HG02678 (cell line): ENCODE measurements at regions not wholly inside any gene's neighbourhood (a gene's known extent, or its start where the extent isn't known, plus 50 kb on each side); places are given as distances from the start of the nearest gene placed in this dataset.

ENCODE experiments used
- ATAC-seq: cut with Tn5 transposase; IDR thresholded peaks from one replicate; pipeline ENCODE4 v1.9.1; 2021; ENCODE audit warnings: mild to moderate bottlenecking, moderate library complexity; ENCODE audit not compliant: unreplicated experiment

DNA sequence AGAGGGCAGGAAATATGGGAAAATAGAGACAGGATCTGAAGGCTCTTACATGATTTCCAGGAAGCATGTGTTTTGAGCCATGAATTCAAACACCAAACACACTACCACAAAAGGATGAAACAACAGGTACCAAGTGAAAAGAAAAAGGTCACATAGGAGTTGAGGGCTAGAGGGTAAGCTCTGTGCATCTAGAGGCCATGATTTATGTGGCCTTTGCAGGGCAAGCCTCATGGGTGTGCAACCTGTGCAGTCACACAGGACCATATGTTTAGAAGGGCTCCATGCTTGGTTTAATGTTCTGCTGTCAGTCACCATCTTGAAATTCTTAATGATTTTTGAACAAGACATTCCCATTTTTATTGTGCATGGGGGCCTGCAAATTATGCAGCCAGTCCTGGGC lies 134.5 kb upstream of the CCDC68 start:
- no peak for ATAC-seq

DNA sequence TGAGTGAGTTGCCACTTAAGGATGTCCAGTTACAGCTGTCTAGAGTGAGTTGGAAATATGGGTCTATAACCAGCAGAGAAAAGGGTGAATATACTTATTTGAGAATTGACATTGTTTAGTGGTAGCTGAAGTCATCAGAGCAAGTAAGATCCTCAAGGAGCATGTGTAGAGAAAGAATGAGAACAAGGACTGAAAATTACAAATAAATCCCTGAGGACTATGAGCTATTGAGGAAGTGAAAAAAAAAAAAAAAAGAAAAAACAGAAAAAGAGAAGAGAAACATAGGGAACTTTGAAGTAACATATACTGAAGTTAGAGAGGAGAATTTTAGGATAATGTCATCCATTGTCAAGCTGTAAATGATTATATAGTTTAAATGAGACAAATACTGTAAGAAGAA lies 134.0 kb upstream of the CCDC68 start:
- no peak for ATAC-seq

DNA sequence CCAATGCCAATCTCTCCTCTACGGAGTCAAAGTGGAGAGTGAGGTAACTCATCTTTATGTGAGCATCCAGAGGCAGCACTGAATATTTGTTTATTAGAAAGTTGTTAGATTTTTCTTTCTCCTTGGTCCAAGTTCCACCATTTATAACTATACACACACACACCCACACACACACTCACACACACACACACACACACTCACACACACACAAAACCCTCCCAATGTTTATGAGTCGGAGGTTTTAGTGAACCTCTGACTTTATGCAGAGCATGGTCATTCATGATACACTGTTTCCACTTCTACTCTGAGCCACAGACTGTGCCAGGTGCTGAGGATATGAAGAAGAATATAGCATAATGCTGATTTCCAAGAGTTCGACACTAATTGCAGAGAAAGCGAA lies 132.9 kb upstream of the CCDC68 start:
- ATAC-seq: no peak

DNA sequence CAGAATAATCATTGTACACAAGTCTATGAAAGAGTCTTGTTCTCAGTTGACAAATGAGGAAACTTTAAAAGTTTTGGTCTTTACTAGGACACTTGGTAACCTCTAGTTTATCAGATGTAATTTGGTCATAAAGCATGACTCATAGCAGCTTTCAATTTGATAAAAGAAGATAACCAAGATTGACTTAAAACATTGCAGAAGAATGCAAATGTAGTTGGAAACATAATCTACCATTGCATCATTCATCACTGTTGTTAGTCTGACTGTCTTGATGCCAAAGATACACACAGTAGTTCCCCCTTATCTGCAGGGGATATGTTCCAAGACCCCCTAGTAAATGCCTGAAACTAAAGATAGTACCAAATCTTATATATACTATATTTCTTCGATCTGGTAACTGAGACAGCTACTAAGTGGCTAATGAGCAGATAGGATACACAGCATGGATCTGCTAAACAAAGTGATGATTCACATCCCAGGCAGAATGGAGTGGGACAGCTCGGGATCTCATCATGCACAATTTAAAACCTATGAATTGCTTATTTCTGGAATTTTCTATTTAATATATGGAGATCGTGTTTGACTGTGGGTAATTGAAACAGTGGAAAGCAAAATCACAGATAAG lies 131.4 kb upstream of the CCDC68 start:
- no peak for ATAC-seq

DNA sequence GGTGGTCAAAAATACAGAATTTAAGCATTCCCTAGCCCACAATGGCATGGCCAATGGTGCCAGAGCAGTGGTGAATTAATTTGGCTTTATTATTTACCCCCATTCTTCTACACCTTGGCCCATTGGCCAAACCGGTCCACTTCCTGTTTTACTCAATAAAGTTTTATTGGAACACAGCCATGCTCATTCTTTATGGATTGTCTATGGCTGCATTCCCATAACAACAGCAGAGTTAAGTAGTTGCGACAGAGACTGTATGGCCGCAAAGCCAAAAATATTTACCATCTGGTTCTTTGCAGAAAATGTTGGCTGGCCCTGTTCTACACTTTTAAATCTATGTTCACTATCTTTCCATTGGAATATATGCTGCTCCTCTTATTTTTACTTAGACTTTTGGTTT lies 130.3 kb upstream of the CCDC68 start:
- no peak for ATAC-seq

DNA sequence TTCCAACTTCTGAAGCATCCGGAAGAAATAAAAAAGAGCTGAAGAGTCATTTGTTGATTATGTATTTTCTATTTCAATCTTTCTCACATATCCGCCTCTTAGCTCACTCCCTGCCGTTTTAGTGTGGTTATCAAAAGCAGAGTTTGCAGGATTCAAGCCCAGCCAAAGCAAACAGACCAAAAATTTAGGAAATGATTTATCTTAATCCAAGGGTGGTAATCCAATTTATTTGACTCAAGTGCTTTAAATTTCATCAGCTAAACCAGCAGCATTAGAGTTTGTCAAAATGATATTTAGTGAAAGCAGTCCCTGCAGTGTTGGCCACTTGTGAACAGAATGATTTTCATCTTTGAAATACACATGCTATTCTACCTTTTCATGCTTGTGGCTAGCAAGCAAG lies 129.3 kb upstream of the CCDC68 start:
- no peak for ATAC-seq

DNA sequence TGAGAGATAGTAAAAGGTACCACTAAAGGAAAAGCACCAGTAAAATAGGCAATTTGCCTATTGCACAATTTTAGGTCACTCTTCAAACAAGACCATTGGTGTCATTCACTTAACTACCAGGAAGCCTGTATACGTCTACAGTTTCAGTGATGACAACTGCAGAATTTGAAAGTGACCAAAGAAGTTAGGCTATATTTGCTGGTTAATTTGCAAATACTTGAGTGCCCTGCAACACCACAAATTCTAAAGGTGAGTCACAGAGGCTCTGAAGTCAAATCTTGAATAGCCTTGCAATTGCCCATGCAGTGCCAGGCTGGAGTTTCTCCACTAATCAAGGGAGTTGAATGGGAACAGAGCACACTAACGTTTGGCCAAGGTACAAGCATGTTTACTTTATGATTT lies 128.7 kb upstream of the CCDC68 start:
- peak; percentile 63 for ATAC-seq

DNA sequence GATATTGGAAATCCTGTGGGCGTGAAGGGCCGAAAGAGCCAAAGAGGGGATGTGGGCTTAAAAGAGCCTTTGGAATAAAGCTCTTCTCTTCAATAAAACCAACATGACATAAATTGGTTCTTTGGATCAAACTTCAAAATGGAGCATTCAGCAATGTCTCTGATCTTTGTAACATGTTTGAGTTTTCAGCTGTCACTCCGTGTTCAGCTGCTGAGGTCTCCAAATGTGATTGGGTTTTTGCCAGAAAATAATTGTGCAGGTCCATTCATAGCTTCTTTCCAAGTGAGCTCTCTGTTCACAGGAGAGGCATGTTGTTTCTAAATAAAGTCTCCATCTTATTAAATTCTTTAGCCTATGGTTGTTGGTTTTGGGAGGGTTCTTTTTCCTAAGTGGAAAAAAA lies 127.6 kb upstream of the CCDC68 start:
- ATAC-seq: no peak

DNA sequence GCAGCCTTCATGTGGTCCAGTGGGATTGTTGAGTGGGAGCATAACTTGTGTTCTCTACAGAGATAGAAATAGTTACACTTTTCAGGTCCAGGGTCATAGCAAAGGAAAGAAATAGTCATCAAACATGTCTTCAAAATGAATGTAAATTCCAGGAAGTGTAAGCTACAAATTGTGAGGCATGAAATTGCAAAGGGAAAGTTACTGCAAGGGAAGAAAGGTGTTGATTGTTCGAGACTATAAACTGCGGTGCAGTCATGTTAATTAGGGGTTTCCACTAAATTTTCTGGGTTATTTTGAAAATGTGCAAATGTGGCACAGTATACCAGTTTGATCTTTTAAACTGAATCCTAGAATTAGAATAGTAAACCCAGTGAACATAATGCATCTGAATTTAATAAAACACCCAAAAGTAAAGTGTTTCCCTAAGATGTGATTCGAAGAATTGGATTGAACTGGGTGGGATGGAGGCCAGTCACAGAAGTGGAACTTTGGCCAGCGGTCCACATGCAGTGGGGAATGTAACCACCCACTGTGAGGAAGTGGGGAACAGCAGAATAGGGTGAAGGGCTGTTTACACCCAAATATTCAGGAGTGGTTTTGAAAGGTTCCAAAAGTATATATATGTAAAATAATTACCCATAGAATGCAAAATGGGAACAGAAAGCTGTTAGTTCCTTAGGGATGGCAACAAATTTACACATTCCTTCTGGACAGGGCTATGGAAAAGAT lies 126.5 kb upstream of the CCDC68 start:
- no peak for ATAC-seq

DNA sequence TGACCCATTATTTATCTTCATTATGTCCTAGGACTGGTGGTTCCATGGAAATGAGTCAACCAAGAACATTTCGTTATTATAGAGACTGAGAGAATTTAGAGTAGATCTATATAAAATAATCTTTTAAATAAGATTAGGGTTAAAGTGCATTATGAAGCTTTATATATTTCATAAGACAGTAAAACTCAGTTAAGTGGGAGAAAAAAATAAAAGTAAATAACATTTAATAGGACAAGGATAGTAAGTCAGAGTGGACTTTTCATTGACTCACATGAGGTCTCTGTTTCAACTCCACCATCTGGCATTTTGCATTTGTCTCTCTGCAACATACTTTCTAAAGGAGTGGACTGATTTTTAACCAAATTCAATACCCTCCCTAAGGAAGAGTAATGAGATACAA lies 125.3 kb upstream of the CCDC68 start:
- no peak for ATAC-seq

DNA sequence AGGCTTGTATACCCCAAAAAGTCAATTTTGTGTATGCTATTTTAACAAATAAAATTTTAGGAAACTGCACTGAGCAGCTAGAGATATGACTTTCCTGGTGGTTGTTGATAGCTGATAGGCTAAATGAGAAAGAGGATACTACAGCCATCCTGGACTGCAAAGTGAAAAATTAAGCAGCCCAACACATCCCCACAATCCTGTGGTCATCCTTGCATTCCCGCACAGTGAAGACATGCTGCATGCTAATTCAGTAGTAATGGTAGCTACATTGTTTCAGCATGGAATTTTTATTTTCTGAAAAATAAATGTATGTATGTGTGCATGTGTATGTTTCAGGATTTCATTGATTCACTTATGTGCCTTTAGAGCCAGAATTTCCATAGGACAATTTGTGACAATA lies 124.2 kb upstream of the CCDC68 start:
- no peak for ATAC-seq

DNA sequence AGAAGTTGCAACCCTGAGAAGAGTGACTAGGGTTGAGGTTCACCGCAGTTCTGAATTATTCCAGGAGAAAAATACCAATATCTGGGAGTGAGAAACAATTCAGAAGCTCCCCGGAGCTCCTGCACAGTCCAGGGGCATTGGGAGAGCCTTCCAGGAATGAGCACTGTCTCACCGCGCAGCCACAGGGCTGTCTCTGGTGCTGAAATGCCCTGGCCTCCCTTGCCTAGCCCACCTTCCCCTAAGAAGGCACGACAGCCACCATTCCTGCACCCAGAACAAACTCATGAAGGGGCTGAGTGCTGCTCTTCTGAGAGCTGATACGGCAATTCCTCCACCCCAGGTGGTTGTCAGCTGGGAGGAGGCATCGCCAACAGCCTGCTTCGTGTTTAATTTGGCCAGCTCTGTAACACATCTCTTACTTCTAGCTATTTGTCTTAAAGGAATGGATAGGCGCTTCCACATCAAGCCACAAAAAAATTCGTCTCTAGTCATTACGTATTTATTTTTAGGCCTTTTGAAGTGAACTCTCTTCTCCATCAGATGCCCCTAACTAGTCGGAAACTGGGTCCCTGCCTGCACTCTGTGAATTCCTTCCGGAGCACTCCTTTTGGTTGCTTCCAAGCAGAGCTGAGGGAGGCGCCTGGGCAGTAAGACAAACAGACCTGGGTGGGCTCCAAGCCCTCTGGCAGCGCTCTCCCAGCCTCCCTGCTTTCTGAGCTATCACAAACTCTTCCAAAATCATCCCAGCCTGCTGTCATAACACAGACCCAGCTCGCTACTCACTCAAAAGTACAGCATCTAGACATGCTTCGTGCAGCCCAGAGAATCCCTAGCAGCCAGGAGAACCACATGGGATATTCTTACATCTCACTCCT lies 120.5 kb upstream of the CCDC68 start:
- ATAC-seq: no peak

DNA sequence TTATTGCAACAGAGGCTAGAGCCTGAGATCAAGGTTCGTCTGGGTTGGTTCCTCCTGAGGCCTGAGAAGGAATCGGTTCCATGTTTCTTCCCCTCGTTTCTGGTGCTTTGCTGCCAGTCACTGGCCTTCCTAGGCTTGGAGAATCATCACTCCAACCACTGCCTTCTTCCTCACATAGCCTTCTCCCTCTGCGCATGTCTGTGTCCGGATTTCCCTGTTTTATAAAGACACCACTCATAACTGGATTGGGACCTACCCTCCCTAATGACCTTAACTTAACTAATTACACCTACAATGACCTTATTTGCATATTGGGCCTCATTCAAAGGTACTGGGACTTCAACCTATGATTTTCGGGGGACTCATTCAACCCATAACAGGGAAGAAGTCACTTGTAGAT lies 119.8 kb upstream of the CCDC68 start:
- no peak for ATAC-seq

DNA sequence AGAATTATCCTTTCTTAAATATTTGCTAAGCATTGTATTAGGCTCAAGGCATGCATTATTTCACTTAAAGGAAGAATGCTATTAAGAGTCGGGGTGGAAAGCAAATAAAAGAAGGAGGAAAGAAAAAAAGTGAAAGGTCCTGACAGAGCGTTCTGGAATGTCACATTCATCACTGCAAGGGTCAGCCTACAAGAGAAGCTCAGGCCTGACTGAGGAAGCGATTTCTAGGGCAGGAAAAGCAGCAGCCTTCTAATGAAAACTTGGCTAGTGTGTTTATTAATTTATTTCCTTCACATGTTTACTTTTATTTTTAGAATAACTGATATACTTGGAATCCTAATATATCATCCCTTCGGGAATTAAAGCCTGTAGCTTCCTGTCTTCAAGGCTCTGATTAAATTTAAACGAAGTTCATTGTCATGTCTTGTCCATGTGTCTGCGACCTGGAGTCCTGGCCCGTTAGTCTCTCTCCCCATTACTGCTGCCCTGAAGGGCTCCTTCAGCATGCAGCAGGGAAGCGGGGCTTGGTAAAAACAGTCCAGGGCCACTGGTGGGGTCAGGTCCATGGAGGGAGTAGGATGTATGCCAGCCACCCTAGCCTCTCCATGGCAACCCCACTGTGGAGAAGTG lies 119.2 kb upstream of the CCDC68 start:
- no peak for ATAC-seq

DNA sequence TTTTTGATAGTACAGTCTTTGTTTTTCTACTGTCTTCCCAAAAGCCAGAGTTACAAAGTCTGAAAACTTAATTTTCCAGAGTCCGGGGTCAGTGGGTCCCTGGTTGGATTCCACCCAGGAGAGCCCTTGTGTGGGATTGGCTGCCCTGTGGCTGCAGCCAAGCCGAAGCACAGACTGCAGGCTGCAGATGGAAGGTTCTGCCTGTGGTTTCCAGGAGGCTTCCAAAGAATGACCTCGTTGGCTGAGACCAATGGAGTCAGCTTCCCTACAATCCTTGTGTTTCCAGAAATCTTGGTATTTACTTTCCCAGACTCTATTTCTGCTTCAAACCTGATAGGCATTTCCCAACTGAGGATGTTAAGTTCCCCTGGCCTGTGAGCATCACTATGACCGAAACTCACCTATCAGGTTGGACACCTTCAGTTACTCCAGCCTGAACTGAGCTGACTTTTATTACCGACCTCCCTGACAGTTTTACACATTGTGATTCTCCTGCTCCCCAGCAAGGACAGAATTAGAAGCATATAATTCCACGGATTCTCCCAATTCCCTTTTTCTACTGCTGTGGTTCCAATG lies 117.5 kb upstream of the CCDC68 start:
- no peak for ATAC-seq

DNA sequence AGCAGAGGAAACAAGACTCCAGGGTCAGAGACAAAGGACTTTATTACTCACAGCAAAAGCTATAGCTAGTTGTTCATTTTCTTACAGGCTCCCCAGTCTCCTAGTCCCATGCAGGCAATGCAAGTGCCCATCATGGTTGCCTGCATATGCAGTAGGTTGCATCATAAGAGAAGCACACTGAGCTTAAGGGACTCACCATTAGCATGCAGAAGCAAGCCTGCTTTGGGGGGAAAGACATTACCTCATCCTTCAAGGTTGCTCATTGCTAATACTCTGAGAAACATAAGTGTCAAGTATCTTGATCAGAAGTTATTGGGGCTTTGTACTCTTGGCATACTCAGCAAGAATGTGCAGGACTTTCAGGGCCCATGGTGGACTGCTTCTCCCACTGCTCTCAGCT lies 114.6 kb upstream of the CCDC68 start:
- no peak for ATAC-seq

DNA sequence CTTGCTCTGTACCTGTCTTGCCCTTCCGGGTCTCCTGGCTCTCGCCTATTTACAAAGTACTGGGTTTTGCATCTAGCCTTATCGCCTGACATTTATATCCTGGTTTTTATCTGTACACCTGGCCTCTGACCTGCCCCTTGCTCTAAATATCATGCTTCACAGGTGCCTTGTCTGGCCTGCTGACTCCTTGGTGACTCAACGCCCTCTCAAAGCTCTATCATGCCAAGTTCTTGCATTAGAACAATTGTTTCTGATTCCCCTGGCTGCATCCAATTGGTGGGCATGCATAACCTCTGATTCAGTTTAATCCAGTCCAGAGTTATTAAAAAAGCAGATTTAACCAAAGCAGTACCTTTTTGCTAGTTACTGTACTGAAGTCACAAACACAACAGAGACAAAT lies 113.9 kb upstream of the CCDC68 start:
- ATAC-seq: no peak

DNA sequence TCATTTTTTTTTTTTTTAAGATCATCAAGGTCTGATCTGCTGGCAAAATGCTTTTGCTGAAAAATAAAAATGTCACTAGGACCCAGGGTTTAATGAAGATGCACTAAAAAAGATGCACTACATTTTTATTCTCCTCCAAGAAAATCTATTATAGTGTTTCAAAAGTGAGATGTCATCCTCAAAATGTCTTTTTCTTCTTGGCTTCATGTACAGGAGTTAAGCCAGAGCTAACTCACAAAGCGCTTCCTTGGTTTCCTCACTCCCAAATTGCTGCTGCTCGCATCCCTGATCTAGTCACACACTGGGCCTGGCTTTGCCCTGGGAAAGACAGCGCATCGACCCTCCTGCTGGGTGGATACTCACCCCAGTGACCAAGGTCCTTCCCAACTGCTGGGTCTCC lies 113.4 kb upstream of the CCDC68 start:
- no peak for ATAC-seq

DNA sequence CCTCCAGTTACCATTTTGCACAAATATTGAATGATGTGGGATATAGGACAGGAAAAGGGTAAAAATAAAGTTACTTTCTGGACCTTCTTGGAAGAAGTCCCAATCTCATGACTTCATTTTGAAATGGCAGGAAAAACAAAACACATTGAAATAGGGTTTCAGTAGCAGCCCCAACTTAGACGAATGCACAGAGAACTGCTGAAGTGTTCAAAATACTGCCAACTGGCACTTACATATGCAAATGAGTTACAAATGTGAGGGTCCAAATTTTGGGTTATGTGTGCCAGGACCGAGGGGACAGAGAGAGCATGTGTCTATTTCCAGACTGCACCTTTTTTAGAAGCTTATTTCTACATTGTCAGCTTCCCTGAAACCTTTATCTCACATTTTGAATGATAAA lies 112.9 kb upstream of the CCDC68 start:
- no peak for ATAC-seq

DNA sequence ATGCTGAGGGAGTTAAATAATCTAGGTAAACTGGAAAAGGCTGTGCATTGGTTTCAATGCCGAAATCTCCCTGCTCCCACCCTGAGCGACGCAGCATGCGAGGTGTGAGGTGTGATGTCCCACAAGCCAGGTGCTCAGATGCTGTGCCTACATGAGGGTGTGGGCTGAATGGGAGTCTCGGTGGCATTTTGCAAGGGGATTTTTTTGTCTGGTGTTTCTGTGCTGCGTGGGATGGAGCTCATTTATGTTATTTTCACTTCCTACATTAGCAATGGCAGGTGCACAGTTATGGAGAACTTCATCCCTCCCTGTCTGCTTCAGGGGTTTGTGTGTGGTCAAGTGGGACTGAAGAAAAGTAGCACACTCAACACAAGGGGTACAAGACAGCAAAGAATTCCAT lies 110.2 kb upstream of the CCDC68 start:
- ATAC-seq: peak; percentile 73

DNA sequence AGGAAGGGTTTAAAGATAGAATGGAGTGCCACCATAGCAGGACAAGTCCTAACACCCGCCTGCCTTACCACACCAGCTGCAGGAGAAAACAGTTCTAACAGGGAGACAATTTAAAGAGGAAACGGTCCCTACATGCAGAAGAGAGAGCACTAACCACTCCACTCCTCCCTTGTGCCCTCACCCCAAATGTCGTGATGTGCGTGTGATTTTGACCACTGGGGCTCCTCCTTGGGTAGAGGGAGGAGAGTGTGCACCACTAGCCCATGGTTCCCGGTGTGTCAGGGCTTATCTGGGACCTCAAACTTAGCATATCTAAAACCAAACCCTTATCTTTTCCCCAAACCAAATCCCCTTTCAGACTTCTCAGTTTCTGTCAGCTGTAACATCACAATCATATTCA lies 105.5 kb upstream of the CCDC68 start:
- peak; percentile 73 for ATAC-seq
